ENCODE measurements at regions not wholly inside any gene's neighbourhood (a gene's known extent, or its start where the extent isn't known, plus 50 kb on each side); places are given as distances from the start of the nearest gene placed in this dataset.

DNA sequence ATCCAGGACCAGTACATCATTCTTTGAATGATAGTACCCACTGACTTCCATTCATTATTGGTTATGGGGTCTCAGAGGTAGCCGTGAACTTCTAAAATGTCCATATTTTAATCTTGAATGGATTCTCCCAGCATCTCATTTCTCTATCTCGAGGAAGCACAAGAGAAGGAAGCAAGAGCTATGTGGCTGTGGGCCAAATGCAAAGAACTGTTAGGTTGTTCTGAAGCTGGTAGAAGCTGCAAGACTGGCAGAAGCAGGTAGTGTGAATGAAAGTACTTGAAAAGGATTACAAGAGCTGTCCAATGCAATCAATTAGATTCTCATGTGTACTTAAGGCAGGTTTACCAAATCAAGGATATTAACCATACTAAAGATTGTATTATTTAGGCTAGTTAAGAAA is 1131.8 kb downstream of the GRIK2 start:
- 25% methylated on average over 2 of the region's 2 CpGs for WGBS (ENCODE audit: insufficient coverage, insufficient replicate concordance, low lambda C conversion rate, missing lambda C conversion rate)
- ChIA-PET RAD21 (ENCODE audit: unreplicated experiment) (no interaction called here), POLR2A (no interaction called here), CTCF (interaction anchor here (0.5 kb wide), 1 partner anchor 1427 kb away, joined by 3 read pairs; no protein-coding TSS in a partner anchor), SMC1A (ENCODE audit: uncharacterized antibody, unreplicated experiment) (interaction anchor here (1.1 kb wide), 1 partner anchor 12 kb away, joined by 4 read pairs; no protein-coding TSS in a partner anchor)
- Histone ChIP-seq H2AFZ (ENCODE audit: control insufficient read depth, low read depth, low read length) (no peak overlapping the region), H4K20me1 (ENCODE audit: control insufficient read depth, insufficient read depth) (no peaks in the 10 kb centered on the region), H3K9me3 (replicated peaks; ENCODE audit: control insufficient read depth, insufficient read depth, low read length) (no peaks in the 10 kb centered on the region), H3K36me3 (ENCODE audit: control insufficient read depth in 2 of 2, insufficient read depth in 2 of 2, low read length in 1 of 2) (no peaks in the 10 kb centered on the region), H3K9ac (ENCODE audit: control insufficient read depth, insufficient read depth, low read length) (no peak overlapping the region), H3K4me2 (ENCODE audit: control insufficient read depth, insufficient read depth) (no peak overlapping the region), H3K27ac (ENCODE audit: control insufficient read depth, insufficient read depth) (no peak overlapping the region), H3K27me3 (replicated peaks in 1 of 2; ENCODE audit: control insufficient read depth in 2 of 2, insufficient read depth in 2 of 2, low read length in 1 of 2) (no peaks in the 10 kb centered on the region), H3K79me2 (ENCODE audit: control insufficient read depth, insufficient read depth, low read length) (no peaks in the 10 kb centered on the region), H3K4me3 (no peak overlapping the region), H3K4me1 (ENCODE audit: control insufficient read depth, insufficient read depth, low read length) (no peaks in the 10 kb centered on the region)
- no peak for FAIRE-seq
- ATAC-seq, result no peak
- TF ChIP-seq WRNIP1 (IDR thresholded peaks at IDR 0.05; ENCODE audit: borderline replicate concordance, low read depth, low read length), result no peak
- no peak for TF ChIP-seq KLF5 (IDR thresholded peaks at IDR 0.05; ENCODE audit: partially characterized antibody)
- no peak for TF ChIP-seq GATAD2B (conservative IDR thresholded peaks at IDR 0.05; ENCODE audit: low read depth)
- no peak for TF ChIP-seq ZBTB4 (CRISPR knock-in tag; IDR thresholded peaks at IDR 0.05)
- TF ChIP-seq ELK1 (IDR thresholded peaks at IDR 0.05; ENCODE audit: low read depth, low read length), result no peak
- no peak for TF ChIP-seq YBX1 (IDR thresholded peaks at IDR 0.05)
- no peak for TF ChIP-seq NBN (IDR thresholded peaks at IDR 0.05)
- TF ChIP-seq, protein P1, sequence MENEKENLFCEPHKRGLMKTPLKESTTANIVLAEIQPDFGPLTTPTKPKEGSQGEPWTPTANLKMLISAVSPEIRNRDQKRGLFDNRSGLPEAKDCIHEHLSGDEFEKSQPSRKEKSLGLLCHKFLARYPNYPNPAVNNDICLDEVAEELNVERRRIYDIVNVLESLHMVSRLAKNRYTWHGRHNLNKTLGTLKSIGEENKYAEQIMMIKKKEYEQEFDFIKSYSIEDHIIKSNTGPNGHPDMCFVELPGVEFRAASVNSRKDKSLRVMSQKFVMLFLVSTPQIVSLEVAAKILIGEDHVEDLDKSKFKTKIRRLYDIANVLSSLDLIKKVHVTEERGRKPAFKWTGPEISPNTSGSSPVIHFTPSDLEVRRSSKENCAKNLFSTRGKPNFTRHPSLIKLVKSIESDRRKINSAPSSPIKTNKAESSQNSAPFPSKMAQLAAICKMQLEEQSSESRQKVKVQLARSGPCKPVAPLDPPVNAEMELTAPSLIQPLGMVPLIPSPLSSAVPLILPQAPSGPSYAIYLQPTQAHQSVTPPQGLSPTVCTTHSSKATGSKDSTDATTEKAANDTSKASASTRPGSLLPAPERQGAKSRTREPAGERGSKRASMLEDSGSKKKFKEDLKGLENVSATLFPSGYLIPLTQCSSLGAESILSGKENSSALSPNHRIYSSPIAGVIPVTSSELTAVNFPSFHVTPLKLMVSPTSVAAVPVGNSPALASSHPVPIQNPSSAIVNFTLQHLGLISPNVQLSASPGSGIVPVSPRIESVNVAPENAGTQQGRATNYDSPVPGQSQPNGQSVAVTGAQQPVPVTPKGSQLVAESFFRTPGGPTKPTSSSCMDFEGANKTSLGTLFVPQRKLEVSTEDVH (IDR thresholded peaks at IDR 0.05; ENCODE audit: low read depth, partially characterized antibody), result no peak
- no peak for TF ChIP-seq NKRF (conservative IDR thresholded peaks at IDR 0.05)
- in situ Hi-C loops (cut with MboI) (no loop called here), intact Hi-C loops (cut with micrococcal nuclease; ENCODE audit: unreplicated experiment) (no loop called here)
- no peak for DNase-seq (ENCODE audit: low read depth, low spot score)
- no TSS peak for BruUV-seq (replicated peaks)
